Lower leg skin (tissue), 4 donors: ENCODE measurements at regions not wholly inside any gene's neighbourhood (a gene's known extent, or its start where the extent isn't known, plus 50 kb on each side); places are given as distances from the start of the nearest gene placed in this dataset.

Experiments
- DNase-seq, 2 donors: peaks; one replicate each; pipeline ENCODE4 v3.0.0-alpha.2; 2019; ENCODE audit warnings: low spot score in 2 of 2
- H3K4me3 ChIP-seq: fragments of 200-600 bp; sonication (generic); 2 replicates; pipeline ENCODE4 v1.5.1; 2017; ENCODE audit warnings: mild to moderate bottlenecking, low read depth; ENCODE audit not compliant: poor library complexity, severe bottlenecking
- CTCF ChIP-seq, 3 donors: fragments of 450-650 bp; IDR thresholded peaks; one replicate each; pipeline ENCODE4 v1.5.1; 2016; ENCODE audit warnings: antibody characterized with exemption in 3 of 3, mild to moderate bottlenecking in 3 of 3, moderate library complexity in 2 of 3
- POLR2A ChIP-seq, 2 donors: fragments of 450-650 bp; IDR thresholded peaks; one replicate each; pipeline ENCODE4 v1.6.1; 2016 to 2017; ENCODE audit warnings: antibody characterized with exemption in 2 of 2, mild to moderate bottlenecking in 1 of 2, moderate library complexity in 1 of 2
- WGBS, 2 donors: methylation state at CpG; one replicate each; pipeline ENCODE4 v1.1.5; 2018; 5-methylcytosine and 5-hydroxymethylcytosine counted together
- intact Hi-C: fragments of 100-400 bp; cut with DNase I; formaldehyde crosslinking; loops from one replicate; pipeline ENCODE4 v1.15.0; 2023; ENCODE audit warnings: low total_unique reads

GRCh38 chr2:185947722-185948121, 209.1 kb downstream of the FSIP2 start:
- no peak for TF ChIP-seq POLR2A (IDR thresholded peaks at IDR 0.05)
- TF ChIP-seq CTCF (IDR thresholded peaks at IDR 0.05) = no peak
- DNase-seq = no peak
- intact Hi-C loops = no loop called here
- 85 to 90% methylated on average over 2 of the region's 2 CpGs for WGBS, 2 donors
- no peak overlapping the region for H3K4me3 ChIP-seq

- no peak for TF ChIP-seq POLR2A (IDR thresholded peaks at IDR 0.05)
- no peak for TF ChIP-seq CTCF (IDR thresholded peaks at IDR 0.05)
- 88 to 92% methylated on average over 3 of the region's 3 CpGs for WGBS, 2 donors
- intact Hi-C loops = no loop called here
- H3K4me3 ChIP-seq = no peak overlapping the region
- no peak for DNase-seq
Measured at GRCh38 chr2:185952100-185952499, 213.5 kb downstream of the FSIP2 start.

- TF ChIP-seq CTCF (IDR thresholded peaks at IDR 0.05) = no peak
- no peak for TF ChIP-seq POLR2A (IDR thresholded peaks at IDR 0.05)
- no peak overlapping the region for H3K4me3 ChIP-seq
- no peak for DNase-seq
- WGBS, 2 donors = 59 to 84% methylated on average over 2 of the region's 2 CpGs
- intact Hi-C loops = no loop called here
Measured at GRCh38 chr2:185954389-185954788, 215.8 kb downstream of the FSIP2 start.

- intact Hi-C loops = no loop called here
- WGBS, 2 donors = 94 to 100% methylated on average over 1 of the region's 1 CpG
- no peak for DNase-seq
- no peak for TF ChIP-seq CTCF (IDR thresholded peaks at IDR 0.05)
- no peak for TF ChIP-seq POLR2A (IDR thresholded peaks at IDR 0.05)
- no peak overlapping the region for H3K4me3 ChIP-seq
Measured at GRCh38 chr2:185955050-185955449, 216.4 kb downstream of the FSIP2 start.

- intact Hi-C loops = no loop called here
- no peak for TF ChIP-seq POLR2A (IDR thresholded peaks at IDR 0.05)
- TF ChIP-seq CTCF (IDR thresholded peaks at IDR 0.05) = no peak
- no peak overlapping the region for H3K4me3 ChIP-seq
- WGBS, 2 donors = 93 to 98% methylated on average over 5 of the region's 5 CpGs
- DNase-seq = no peak
Measured at GRCh38 chr2:185967335-185967734, 228.7 kb downstream of the FSIP2 start.

GRCh38 chr2:185970148-185970852, 231.7 kb downstream of the FSIP2 start:
- no peak for DNase-seq
- WGBS, 2 donors = 85 to 88% methylated on average over 3 of the region's 3 CpGs
- TF ChIP-seq POLR2A (IDR thresholded peaks at IDR 0.05) (no peak), CTCF (IDR thresholded peaks at IDR 0.05) (no peak)

More at GRCh38 chr2:185970148-185970852, 231.7 kb downstream of the FSIP2 start:
- intact Hi-C loops = no loop called here
- no peak overlapping the region for H3K4me3 ChIP-seq
